ENCODE measurements at regions not wholly inside any gene's neighbourhood (a gene's known extent, or its start where the extent isn't known, plus 50 kb on each side); places are given as distances from the start of the nearest gene placed in this dataset.
A peak's percentile ranks its signal among the peaks of the same experiment; 100 is the strongest.
"Not testable (repeated sequence)": the region's sequence is repeated elsewhere in the genome, so short reads cannot be mapped to it uniquely, and the experiment has no call there.

DNA sequence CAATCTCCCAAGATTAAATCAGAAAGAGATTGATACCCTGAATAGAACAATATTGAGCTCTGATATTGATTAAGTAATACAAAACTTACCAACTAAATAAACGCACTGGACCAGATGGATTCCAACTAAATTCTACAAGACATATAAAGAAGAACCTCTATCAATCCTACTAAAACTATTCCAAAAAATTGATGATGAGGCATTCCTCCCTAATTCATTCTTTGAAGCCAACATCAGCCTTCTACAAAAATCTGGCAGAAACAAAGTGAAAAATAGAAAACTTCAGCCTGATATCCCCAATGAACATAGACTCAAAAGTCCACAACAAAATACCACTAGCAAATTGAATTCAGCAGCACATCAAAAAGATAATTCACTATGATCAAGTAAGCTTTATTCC is 695.5 kb downstream of the NYAP2 start:
- no peak for DNase-seq (ENCODE audit: low read depth in 2 of 2)

DNA sequence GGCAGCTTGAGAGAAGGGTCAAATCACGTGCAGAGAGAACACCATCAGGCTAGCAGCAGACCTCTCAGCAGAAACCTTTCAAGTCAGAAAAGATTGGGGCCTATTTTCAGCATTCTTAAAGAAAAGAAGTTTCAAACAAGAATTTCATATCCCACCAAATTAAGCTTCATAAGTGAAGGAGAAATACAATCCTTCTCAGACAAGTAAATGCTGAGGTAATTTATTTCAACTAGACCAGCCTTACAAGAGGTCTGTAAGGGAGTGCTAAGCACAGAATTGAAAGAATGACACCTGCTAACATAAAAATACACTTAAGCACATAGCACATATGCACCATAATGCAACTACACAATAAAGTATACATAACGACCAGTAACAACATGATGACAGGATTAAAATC is 693.9 kb downstream of the NYAP2 start:
- no peak for DNase-seq (ENCODE audit: low read depth in 2 of 2)

DNA sequence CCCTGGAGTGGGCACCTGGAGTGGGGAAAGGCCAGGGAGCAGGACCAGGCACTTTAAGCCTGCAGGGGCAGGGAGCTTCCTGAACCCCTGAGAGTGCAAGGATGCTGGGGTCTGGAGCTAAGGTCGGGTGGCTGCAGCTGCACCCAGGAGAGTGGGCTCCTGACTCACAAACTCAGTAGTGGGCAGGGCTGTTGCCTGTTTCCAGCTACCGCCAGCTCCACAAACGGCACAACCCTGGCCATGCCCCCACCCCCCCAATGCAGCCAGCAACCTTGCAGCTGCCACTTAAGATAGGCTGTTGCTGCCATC is 688.8 kb downstream of the NYAP2 start:
- no peak for DNase-seq (ENCODE audit: low read depth in 2 of 2)

DNA sequence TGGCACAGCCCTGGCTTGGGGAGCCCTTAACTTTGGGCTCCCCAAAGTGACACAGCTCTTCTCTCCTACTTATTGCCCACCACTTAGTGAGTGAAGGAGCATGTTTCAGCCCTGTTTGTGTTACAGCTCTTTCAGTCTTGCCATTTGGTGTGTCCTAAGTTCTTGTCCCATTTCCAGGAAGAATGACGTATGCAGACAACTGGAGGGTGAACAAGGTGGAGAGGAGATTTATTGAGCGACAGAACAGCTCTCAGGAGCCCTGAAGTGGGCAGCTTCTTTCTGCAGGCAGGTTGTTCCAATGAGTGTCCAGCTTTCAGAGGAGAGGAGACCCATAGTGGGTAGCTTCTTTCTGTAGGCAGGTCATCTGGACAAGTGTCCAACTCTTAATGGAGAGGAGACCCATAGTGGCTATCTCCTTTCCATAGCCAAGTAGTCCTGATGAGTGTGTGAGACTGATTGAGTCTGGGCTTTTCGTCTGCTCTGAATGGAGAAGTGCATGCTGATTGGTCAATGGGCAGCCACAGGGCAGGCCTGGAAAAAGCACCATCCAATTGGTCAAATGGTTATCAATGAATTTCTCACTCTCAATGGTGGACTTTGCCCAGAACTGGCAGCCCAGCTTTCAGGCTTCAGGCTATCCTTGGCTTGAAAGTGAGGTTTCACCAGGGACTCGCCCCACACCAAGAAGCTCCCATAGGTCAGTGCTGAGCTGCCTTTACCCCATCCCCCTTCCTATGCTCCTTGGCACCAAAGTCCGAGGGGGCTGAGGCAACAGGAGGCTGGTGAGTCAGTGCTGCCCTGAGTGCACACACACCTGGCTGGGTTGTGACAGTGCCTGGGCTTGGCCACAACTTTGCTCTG is 688.2 kb downstream of the NYAP2 start:
- DNase-seq (ENCODE audit: low read depth in 2 of 2) = no peak

DNA sequence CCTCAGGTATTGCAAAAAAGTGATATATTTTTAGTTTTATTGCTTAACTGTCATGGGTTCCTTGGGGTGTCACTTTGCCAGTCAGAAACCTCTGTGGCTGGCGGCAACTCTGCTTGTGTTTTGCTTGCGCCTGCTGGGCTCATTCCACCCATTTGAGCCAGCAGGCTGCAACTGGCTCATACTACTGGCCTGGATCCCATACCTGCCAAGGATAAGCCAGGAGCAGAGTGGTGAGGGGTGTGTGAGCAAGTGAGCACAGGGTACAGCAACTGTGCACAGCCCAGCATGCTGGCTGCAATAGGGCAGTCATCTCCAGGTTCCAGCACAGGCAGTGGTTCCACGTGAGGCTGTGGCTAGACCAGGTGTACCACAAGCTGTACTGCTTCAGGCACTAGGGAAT is 687.5 kb downstream of the NYAP2 start:
- DNase-seq (ENCODE audit: low read depth in 2 of 2) = no peak

DNA sequence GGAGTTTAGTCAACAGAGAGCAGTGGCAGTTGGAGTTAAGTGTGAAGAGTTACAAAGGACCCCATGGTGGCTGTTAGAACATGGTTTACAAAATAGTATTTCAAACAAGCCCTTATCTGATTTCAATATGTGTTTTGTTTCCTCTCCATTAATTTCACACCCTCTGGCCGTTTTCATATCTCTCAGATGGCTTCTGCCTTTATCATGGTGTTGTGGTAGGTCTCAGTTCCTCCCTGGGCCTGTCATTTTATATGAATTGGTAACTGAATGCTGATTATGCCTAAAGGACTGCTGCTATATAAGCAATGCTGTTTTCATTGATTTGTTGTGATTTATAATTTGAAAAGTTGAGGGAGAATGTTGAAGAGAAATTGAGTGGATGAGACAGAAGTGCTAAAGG is 686.7 kb downstream of the NYAP2 start:
- DNase-seq (ENCODE audit: low read depth in 2 of 2) = no peak

DNA sequence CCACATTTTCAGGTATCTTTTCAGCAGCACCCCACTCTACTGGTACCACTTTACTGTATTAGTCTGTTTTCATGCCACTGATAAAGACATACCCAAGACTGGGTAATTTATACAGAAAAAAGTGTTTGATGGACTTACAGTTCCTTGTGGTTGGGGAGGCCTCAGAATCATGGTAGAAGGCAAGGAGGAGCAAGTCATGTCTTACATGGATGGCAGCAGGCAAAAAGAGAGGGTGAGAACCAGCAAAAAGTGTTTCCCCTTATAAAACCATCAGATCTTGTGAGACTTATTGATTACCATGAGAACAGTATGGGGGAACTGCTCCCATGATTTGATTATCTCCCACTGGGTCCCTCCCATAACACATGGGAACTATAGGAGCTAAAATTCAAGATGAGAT is 685.9 kb downstream of the NYAP2 start:
- DNase-seq (ENCODE audit: low read depth in 2 of 2) = not testable (repeated sequence)

DNA sequence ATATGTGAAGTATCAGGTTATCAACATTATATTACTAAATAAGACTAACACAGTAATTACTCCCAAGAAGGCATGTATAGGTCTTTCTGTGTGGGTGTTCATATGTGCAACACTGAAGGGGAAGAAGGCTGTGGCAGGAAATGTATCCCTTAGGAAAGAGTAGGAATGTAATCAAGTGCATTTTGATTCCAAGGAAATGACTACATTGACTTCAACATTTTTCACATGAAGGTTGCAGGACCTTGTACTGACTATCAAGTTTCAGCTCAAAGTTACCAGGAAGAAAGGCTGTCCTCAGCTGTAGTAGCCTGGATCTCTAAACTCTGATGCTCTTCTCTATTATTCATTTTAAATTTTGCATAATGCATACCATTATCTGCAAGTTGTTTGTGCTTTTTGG is 680.8 kb downstream of the NYAP2 start:
- peak in 1 of 2 donors; percentile 16 for DNase-seq (ENCODE audit: low read depth in 2 of 2)

DNA sequence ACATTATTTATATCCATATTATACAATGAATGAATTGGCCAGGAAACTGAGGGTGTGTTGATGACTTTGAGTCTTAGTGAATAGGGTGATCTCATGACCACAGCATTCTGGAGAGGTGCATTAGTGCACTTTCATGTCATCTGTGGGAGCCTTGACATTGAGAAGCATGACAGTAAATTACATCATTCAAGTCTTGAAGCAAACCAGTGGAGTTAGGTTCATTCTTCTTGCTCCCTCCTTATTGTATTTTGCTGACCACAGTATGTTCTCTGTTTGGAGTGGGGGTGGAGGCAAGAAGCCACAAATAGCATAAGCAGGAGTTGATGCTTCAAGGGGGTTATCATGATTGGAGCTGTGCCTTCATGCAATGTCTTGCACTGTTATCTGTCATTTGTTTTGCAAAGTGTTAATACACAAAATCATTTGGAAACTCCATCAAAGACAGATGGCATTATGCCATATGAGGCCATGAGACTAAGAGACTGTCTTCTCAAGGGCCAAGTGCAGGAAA is 680.2 kb downstream of the NYAP2 start:
- peak in 1 of 2 donors; percentile 39 for DNase-seq (ENCODE audit: low read depth in 2 of 2)

DNA sequence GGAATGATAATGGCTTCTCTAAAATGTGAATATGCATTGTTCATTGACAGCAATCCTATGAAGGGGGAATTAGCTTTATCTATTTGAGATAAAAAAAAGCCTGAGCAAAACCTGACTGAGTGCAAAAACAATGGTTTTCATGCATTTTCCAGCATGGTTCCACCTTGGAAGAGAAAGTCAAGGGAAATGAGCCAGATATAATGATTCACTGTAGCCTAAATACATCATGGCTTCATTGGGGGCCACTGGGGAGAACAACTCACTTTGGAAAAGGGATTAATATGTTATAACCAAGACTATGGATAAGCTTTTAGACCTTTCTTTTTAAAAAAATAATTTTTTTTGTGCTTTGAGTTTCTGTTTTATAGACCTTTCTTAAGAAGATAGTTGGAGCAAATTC is 679.7 kb downstream of the NYAP2 start:
- DNase-seq (ENCODE audit: low read depth in 2 of 2) = no peak

DNA sequence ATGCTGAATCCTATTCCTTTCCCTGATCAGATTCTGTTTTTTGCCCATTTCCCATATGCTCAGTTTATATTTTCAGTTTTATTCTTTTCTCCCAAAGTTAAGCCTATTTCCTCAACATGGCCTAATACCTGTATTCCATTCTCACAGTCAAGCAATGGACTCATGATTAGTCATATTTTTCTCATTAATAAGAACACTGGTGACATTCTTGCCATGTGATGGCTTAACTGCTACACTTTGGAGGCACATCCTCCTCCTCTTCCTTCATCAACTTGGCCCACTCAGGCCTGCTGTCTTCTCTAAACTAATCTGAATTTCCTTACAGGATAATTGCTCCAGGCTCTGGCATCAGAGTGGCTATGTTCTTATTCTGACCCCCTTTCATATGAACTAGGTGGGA is 679.2 kb downstream of the NYAP2 start:
- no peak for DNase-seq (ENCODE audit: low read depth in 2 of 2)

DNA sequence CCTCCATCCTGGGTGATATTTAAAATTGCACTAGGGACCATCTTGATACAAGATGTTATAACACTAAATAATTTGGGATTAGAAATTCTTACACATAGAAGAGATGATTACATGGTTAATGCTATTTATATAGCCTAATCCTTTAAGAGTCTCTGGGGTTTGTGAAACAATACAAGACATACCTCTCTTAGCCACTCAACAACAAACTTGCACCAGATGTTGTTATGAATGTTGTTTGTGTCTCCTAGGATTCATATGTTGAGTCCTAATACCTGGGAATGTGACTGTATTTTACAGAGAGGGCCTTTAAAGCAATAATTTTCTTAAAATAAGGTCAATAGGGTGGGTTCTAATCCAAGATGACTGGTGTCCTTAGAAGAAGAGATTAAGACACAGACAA is 678.3 kb downstream of the NYAP2 start:
- DNase-seq (ENCODE audit: low read depth in 2 of 2) = no peak

DNA sequence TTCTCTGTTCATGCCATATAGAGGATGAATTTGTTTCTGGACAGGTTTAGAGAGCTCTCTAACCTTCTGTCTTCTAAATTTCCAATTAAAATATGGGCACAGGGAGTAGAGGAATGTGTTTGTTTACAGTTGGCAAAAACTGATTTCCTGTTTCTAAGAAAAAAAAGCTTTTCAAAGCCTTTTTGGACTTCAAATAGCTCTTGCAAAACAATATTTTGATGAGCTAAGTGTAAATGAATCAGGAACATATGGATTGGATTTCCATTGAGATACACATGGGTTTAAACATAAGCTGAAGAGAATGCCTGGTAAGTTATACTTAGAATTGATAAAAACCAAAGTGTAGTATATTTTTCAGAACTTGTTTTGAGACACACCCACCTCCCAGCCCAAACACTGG is 677.5 kb downstream of the NYAP2 start:
- no peak for DNase-seq (ENCODE audit: low read depth in 2 of 2)

DNA sequence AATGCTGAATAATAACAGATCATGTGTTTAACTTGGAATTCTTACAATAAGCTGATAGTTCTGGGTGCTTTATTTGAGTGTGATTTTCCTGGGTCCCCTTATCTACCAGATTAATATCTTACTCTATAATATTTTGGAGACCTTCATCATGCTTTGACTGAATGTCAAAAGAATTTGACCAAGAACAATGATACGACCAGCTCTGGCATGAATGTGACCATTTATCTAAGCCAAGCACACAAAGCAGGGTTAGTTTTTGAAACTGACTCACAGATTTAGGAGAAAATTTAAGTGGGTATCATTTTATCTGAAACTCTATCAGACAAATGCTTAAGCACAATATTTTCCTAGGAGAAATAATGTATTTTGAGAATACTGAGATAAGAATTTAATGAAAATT is 677.0 kb downstream of the NYAP2 start:
- no peak for DNase-seq (ENCODE audit: low read depth in 2 of 2)

DNA sequence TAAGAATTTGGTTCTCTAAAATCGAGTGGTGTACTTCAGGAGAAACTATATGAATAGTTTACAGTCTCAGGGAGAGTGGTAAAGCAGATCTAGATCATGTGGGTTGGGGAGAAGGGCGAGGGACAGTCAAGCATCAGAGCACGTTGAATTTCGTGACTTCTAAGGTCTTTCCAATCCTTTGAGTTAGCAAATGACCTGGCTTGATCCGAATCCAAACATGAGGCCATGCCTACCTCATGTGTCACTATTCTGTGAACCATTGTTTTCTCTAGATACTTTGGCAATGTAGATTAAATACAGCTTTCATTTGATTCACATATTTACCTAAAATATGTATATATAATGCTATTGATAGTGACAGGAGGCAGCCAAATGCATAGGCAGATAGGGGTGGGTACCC is 674.9 kb downstream of the NYAP2 start:
- no peak for DNase-seq (ENCODE audit: low read depth in 2 of 2)

DNA sequence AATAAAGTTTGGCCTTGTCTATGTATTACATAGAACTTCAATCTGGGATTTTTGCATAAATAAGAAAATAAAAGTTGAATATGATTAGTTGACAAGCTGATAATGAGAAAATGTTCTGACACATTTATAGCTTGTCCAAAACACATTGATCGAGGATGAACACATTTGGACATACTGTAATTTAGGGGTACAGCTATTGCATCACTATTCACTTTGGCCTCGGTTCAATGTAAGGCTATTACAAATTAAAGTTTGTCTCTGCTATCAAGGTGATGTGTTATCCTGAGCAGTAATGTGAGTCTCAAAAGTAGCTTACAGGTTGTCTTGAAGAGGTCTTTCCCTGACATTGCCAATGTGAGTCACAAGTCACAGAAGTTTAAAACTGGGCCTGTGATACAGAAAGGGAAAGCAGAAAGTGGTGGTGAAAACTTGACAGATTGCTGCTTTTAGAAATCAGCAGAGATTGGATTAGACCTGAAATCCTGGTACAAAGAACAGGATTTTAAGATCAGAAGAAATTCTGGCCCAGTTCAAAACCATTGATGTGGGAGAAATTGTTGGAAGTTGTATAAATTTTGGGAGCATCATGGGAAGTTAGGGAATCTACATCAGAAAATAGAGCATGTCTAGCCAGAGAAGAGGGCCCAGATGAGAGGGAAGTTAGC is 674.1 kb downstream of the NYAP2 start:
- no peak for DNase-seq (ENCODE audit: low read depth in 2 of 2)

DNA sequence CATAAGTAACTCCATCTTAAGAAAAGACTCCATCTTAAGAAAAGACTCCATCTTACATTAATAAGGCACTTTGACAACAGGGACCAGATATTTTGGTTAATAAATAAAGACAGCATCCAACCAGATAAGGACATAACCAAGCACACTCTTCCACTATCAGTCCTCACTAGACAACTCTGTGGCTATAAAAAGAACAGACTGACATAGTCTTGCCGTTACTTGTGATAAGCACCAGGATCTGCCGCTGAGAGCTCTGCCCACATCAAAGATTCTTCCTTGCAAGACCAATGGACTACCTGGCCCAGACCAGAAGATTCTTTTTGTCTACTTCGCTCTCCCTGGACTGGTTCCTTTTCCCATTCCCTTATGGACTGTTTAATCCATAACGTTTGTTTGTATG is 667.4 kb downstream of the NYAP2 start:
- no peak for DNase-seq (ENCODE audit: low read depth in 2 of 2)

DNA sequence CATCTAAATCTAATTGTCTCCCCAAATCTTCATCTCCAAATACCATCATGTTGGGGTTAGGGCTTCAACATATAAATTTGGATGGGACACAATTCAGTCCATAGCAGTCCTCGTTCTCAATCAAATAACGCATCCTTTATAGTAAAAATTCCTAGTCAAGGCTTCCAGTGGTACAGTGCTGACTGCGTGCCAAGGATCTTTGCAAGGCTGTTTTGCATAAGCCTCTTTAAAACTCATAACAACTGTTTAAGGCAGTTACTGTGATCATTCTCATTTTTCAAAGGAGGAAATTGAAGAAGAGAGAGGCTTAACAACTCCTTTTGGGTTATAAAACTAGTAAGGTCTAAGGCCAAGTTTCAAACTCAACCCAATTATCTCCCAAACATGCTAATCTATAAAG is 666.9 kb downstream of the NYAP2 start:
- no peak for DNase-seq (ENCODE audit: low read depth in 2 of 2)

DNA sequence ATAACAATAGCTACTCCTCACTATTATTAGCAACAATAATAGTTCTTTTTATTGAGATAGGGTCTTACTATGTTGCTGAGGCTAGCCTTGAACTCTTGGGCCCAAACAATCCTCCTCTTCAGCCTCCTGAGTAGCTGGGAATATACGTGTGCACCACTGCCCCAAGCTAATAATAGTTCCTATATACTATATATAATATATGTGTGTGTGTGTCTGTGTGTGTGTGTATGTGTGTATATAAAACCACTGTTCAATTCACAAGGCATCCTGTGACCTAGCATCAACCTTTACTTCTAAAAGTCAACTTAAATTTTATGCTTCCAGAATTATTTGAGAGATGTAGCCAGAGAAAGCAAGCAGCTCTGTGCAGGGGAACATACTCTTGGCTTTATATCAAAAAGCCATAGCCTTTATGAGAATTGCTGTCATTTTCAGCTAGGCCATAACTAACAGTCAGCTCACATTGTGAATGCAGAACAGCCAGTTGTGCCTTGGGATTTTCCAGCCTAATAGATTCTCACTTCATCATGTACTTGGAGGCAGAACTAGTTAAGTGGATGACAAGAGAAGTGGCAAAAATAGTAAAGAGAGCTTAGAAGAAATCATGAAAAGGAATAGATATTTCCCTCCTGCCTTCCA is 665.5 kb downstream of the NYAP2 start:
- DNase-seq (ENCODE audit: low read depth in 2 of 2) = no peak

DNA sequence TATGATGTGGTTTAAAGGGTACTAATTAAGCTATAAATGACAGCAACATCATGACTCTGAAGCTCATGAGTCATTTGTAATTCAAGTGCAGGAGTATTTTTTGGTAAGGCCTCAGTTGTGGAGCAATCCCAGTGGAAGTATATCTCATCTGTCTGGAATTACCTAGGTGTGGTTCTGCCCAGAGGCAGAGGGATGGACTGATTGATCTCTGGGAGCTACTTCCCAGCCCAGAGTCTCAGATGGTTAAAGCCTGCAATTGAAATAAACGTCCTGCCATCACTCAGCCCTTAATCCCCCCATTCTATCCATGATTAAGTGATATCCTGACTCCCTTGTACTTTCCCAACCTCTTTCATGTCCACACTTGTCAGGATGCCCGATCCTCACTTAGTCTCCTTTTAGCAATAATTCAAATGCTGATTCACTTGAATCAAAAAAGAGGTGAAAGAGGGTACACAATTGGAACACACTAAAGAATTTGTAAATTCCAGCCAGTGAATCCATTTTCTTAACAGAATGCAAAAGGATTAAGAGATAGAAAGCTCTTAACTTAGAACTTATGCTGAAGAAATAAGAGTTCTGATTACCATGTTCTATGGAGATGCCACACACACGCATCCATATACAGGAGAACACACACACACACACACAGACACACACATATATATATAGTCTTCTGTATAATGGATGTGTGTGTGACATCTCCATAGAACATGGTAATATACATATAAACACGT is 664.4 kb downstream of the NYAP2 start:
- DNase-seq (ENCODE audit: low read depth in 2 of 2) = no peak

DNA sequence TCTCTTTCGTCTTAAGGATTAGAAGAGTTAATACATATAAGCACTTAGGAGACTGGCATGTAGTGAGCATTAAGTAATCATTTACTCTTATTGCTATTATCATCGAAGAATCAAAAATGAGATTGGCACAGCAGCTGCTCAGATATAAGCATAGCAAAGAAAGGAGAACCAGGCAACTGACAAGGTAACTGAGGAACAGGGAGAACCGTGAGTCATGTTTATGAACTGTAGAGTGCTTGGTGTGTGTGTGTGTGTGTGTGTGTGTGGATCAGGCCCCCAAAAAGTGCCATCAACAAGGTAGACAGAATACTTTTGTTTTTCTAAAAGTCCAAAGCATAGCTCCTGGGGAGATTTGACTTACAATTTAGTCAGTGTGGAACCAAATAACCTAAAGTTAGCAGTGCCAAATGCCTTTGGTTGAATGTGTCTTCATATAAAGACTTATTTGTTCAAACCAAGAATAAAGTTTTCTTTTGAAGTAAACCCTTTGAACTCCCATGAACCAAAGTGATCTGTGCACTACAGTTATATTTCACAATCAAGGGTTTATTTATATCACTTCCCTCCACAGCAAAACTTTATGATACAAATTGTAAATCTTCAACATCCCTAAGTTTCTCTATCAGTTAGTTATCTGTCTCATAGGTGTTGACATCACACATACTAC is 660.6 kb downstream of the NYAP2 start:
- no peak for DNase-seq (ENCODE audit: low read depth in 2 of 2)

DNA sequence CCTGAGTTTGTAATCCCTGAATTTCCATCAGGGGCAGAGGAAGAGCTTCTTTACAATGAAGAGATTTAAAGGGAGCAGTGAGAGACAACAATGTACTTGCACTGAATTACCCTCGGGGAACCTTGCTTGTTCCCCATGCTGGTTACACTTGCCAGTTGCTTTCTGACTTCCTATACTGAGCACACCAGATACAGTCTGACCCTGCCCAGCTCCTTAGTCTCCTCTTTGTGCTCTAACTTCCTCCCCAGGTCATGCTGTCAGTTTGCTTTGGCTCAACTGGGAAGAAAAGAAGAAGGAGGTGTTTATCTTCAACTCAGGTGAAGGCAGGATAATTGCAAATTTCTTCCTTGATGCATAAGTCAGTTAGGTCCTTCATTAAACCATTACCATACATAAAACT is 658.4 kb downstream of the NYAP2 start:
- no peak for DNase-seq (ENCODE audit: low read depth in 2 of 2)

Measured in lung microvascular endothelial cell (primary cell).